GM12891 (cell line): ENCODE measurements at regions not wholly inside any gene's neighbourhood (a gene's known extent, or its start where the extent isn't known, plus 50 kb on each side); places are given as distances from the start of the nearest gene placed in this dataset.

Experiments used
- PAX5 ChIP-seq: IDR thresholded peaks from 2 replicates; pipeline ENCODE4 v1.6.1; 2011; ENCODE audit warnings: low read length, moderate library complexity, mild to moderate bottlenecking; ENCODE audit not compliant: insufficient read depth, severe bottlenecking
- POLR2A ChIP-seq: IDR thresholded peaks from 2 replicates; pipeline ENCODE4 v1.6.1; 2011; ENCODE audit warnings: low read depth, low read length, control low read depth
- POLR2AphosphoS5 ChIP-seq: IDR thresholded peaks from 2 replicates; pipeline ENCODE4 v1.6.1; 2011; ENCODE audit warnings: low read depth, low read length, control low read depth
- SPI1 ChIP-seq: IDR thresholded peaks from 2 replicates; pipeline ENCODE4 v1.6.1; 2011; ENCODE audit warnings: low read depth, low read length, control low read depth

- TF ChIP-seq POLR2A, result no peak
- no peak for TF ChIP-seq SPI1
- TF ChIP-seq PAX5, result no peak
- TF ChIP-seq POLR2AphosphoS5, result no peak
Measured at GRCh38 chr3:124425972-124426371, 304.3 kb upstream of the UMPS start.
